ENCODE measurements at regions not wholly inside any gene's neighbourhood (a gene's known extent, or its start where the extent isn't known, plus 50 kb on each side); places are given as distances from the start of the nearest gene placed in this dataset.

DNA sequence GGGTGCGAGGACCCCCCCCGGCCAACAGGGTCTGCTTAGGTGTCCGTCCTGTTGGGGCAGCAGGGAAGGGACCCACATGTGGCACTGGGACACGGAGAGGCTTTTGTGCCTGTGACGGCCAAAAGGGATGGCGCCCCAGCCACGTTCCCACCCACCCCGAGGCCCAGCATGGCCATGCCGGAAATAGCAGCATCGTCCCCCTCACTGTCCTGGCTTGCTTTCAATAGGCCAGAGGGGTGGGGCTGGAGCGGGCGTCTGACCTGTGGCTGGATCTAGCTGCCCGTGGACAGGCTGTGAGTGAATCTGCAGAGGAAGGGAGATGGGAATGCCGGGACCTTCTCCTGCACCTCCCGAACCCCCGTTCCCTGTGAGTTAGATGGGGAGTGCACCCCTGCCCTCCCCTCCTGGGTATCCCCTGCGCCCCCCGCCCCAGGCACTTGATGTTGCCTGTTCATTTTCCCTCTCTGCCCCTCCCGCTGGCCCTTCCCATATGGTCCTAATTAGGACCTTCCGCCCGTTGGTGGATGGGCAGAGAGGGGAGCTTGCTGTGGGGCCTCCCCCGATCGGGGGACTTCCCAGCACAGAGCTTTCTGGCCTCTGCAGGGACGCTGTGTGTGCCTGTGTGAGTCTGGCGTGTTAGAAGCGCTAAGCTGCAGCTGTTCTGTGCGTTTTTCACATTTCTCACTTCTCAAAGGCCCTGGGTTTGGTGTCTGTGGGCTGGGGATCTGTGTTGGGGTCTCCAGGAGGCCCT is 292.8 kb downstream of the SEC14L1 start:
- no peaks in the 10 kb centered on the region for H3K36me3 ChIP-seq
- H3K4me1 ChIP-seq: peaks cover 79 to 85% (median 81%) of the 10 kb centered on the region in 4 donors
- DNase-seq: peak in 1 of 2 donors; percentile 39
- H3K27ac ChIP-seq: peak overlapping the region in 1 of 4 donors; percentile 43
- H3K4me3 ChIP-seq: peak overlapping the region in 1 of 4 donors; percentile 1
- H3K27me3 ChIP-seq: no peaks in the 10 kb centered on the region
- 77 to 100% methylated on average over 1 to 25 of the region's 27 CpGs for WGBS, 2 donors
- no peaks in the 10 kb centered on the region for H3K9me3 ChIP-seq
- TF ChIP-seq POLR2AphosphoS5 (IDR thresholded peaks at IDR 0.05): no peak
- no peak for TF ChIP-seq POLR2A (IDR thresholded peaks at IDR 0.05)
- TF ChIP-seq, protein P1, sequence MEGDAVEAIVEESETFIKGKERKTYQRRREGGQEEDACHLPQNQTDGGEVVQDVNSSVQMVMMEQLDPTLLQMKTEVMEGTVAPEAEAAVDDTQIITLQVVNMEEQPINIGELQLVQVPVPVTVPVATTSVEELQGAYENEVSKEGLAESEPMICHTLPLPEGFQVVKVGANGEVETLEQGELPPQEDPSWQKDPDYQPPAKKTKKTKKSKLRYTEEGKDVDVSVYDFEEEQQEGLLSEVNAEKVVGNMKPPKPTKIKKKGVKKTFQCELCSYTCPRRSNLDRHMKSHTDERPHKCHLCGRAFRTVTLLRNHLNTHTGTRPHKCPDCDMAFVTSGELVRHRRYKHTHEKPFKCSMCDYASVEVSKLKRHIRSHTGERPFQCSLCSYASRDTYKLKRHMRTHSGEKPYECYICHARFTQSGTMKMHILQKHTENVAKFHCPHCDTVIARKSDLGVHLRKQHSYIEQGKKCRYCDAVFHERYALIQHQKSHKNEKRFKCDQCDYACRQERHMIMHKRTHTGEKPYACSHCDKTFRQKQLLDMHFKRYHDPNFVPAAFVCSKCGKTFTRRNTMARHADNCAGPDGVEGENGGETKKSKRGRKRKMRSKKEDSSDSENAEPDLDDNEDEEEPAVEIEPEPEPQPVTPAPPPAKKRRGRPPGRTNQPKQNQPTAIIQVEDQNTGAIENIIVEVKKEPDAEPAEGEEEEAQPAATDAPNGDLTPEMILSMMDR (IDR thresholded peaks at IDR 0.05): no peak
- TF ChIP-seq EP300 (IDR thresholded peaks at IDR 0.05): no peak
- ATAC-seq (ENCODE audit: low FRiP score in 2 of 2): no peak

DNA sequence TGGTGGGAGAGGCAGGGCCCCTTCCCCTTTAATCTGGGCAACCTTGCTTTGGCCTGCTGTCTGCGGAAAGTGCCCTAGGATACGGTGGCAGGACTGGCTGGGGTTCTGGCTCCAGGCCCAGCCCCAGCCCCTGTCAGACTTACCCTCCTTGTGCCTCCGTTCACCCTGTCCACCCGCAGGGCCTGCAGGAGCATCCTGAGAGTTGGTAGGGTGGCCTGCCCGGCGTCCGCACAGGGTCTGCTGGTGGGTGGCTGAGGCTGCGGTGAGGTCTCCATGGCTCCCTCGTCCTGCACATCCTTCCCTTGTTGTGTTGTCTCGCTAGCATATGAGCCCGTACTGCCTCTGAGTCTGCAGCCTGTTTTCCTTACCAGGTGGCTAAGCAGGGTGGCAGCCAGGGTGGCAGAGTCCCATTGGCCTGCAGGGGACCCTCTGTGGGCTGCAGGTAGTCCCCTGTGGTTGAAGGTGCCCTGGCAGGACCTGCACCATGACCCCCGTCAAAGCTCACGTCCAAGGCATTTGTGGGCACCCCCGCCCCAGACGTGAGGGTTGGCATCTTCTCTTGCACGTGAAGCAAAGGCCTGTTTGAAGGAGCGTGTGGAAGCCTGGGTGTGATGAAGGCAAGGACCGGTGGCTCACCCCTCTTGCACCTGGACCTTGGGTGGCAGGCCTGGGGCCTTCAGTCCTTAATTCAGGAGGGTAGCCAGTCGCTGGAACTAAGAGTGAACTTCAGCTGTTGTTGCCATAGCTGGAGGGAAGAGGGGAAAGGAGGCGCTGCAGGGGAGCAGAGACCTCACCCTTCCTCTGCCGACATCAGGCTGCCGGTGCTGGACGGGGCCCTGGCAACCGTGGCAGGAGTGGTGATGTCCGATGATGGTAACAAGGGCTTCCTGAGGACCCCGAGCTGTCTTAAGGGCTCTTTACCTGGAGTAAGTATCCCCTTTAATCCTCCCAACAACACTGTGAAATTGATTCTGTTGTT is 293.7 kb downstream of the SEC14L1 start:
- H3K4me1 ChIP-seq: peaks cover 79 to 85% (median 81%) of the 10 kb centered on the region in 4 donors
- H3K27me3 ChIP-seq: no peaks in the 10 kb centered on the region
- H3K36me3 ChIP-seq: no peaks in the 10 kb centered on the region
- TF ChIP-seq POLR2AphosphoS5 (IDR thresholded peaks at IDR 0.05): no peak
- TF ChIP-seq, protein P1 (IDR thresholded peaks at IDR 0.05): no peak
- no peak for TF ChIP-seq POLR2A (IDR thresholded peaks at IDR 0.05)
- no peak for TF ChIP-seq EP300 (IDR thresholded peaks at IDR 0.05)
- H3K4me3 ChIP-seq: no peak overlapping the region
- H3K27ac ChIP-seq: no peak overlapping the region
- no peaks in the 10 kb centered on the region for H3K9me3 ChIP-seq
- WGBS, 2 donors: 70 to 75% methylated on average over 15 to 26 of the region's 26 CpGs
- ATAC-seq (ENCODE audit: low FRiP score in 2 of 2): no peak
- peak in 1 of 2 donors; percentile 67 for DNase-seq

DNA sequence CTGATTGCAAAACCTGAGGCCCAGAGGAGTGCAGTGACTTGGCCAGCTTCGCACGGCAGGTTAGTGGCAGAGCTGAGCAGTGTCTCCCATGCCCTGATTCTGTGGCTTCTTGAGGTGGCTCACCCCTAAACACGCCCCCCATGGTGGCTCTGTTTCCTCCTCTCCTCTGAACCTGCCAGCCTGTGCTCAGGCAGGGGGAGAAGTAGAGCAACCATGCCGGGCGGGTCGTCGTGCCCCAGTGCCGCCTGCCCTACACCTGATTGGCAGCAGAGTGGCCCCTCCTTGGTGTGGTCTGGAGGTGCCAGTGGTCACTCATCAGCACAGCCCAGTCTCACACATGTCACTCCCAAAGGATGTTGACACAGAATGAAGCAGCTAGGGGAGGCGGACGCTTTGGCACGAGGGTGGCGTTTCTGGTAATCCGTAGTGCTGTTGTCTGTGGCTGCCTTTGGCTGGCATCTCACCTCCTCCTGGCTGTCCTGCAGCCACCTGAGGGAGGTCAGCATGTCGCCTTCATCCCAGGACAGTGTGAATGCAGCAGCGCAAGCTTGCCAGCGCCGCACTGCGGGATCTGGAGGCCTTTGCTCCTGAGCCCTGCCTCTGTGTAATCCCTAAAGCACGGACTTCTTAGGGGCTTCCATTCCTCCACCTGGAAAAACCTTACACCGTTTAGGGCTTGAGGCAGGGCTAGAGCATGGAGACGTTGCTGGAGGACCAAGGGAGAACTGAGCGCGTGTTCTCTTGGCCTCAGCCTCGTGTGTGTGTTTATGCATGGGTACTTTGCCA is 294.7 kb downstream of the SEC14L1 start:
- ATAC-seq (ENCODE audit: low FRiP score in 2 of 2) (no peak), DNase-seq (peak in 1 of 2 donors; percentile 56)
- Histone ChIP-seq H3K36me3 (no peaks in the 10 kb centered on the region), H3K9me3 (no peaks in the 10 kb centered on the region), H3K27ac (peak overlapping the region in 2 of 4 donors; percentile 39 to 53), H3K4me1 (peaks cover 79 to 85% (median 81%) of the 10 kb centered on the region in 4 donors), H3K27me3 (no peaks in the 10 kb centered on the region), H3K4me3 (peak overlapping the region in 1 of 4 donors; percentile 13)
- TF ChIP-seq POLR2AphosphoS5 (IDR thresholded peaks at IDR 0.05) (no peak), EP300 (IDR thresholded peaks at IDR 0.05) (no peak), POLR2A (IDR thresholded peaks at IDR 0.05) (no peak)
- TF ChIP-seq, protein P1 (IDR thresholded peaks at IDR 0.05): no peak
- WGBS, 2 donors: 75% methylated on average over 15 to 19 of the region's 24 CpGs

DNA sequence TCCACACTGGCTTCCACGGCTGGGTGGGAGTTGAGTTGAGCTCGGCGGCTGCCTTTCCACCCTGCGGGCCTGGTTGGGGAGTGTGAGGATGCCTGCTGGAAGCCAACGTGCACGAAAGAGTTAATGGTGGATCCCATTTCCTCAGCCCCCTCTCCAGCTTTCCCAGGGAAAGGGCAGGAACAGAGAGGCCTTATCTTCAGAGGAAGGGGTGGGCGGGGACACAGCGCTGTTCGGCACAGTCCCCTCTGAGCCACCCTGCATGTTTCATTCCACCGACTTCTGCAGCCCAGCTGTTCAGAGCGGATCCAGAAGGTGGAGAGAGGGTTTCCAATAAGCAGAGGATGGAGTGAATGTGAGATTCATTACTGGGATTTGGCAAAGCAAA is 295.3 kb downstream of the SEC14L1 start:
- Histone ChIP-seq H3K4me3 (peak overlapping the region in 1 of 4 donors; percentile 13), H3K9me3 (no peaks in the 10 kb centered on the region), H3K36me3 (no peaks in the 10 kb centered on the region), H3K27ac (peak overlapping the region in 2 of 4 donors; percentile 48 to 78), H3K27me3 (no peaks in the 10 kb centered on the region), H3K4me1 (peaks cover 79 to 85% (median 81%) of the 10 kb centered on the region in 4 donors)
- DNase-seq (no peak), ATAC-seq (ENCODE audit: low FRiP score in 2 of 2) (peak in 1 of 2 donors; percentile 41)
- WGBS, 2 donors: 37 to 57% methylated on average over 5 to 11 of the region's 11 CpGs
- TF ChIP-seq, protein P1 (IDR thresholded peaks at IDR 0.05): no peak
- no peak for TF ChIP-seq POLR2A (IDR thresholded peaks at IDR 0.05)
- no peak for TF ChIP-seq EP300 (IDR thresholded peaks at IDR 0.05)
- TF ChIP-seq POLR2AphosphoS5 (IDR thresholded peaks at IDR 0.05): no peak

Data from upper lobe of left lung (tissue), 6 donors.